IPS-18c (cell line): ENCODE measurements at regions not wholly inside any gene's neighbourhood (a gene's known extent, or its start where the extent isn't known, plus 50 kb on each side); places are given as distances from the start of the nearest gene placed in this dataset.

Experiments used
- H3K4me3 ChIP-seq: 2 replicates; pipeline ENCODE4 v1.7.0; 2013; ENCODE audit warnings: low read depth, mild to moderate bottlenecking, low read length, moderate library complexity; ENCODE audit not compliant: insufficient read depth
- H3K9me3 ChIP-seq: one replicate; pipeline ENCODE4 v1.6.1; 2013; ENCODE audit warnings: mild to moderate bottlenecking, low read length, moderate library complexity; ENCODE audit not compliant: control insufficient read depth, insufficient read depth

DNA sequence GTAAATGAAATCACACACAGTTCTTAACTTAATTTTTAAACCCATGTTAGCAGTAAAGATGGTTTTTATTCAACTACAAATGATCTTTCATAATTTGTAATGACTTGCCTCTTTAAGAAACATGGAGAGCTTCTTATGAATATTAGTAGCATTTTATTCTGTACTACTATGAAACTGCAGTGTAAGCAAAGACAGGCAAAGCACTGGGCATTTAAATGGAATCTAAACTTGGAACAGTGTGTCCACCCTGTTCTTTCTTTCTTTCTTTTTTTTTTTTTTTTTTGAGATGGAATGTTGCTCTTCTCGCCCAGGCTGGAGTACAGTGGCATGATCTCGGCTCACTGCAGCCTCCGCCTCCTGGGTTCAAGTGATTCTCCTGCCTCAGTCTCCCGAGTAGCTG lies 740.4 kb upstream of the IGFBP3 start:
- no peak overlapping the region for H3K4me3 ChIP-seq
- H3K9me3 ChIP-seq, result peaks cover 2% of the 10 kb centered on the region

DNA sequence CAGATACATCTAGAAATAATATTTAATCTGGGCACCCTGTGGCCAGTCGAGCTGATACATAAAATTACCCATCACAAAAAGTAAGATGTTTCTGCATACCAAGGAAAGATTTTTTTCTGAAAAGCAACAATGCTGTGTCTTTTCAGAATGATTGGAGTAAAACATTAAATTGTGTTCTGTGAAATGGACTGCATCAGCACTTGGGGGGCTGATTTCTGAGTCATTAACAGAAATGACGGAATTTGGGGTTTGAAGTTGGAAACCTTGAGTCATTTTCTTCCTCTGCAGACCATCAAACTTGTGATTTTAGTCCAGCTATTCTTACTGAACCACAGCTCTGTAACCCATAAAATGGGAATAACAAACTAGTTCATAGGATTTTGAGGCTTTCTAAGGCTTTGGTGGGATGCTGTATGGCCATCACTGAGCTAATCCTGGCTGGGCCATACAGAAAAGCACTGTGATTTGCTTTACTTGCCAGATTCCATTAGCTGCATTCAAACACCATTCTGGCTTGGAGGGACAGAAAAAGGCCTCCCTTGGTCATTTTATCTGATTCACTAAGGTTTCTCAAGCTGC lies 739.4 kb upstream of the IGFBP3 start:
- Histone ChIP-seq H3K4me3 (no peak overlapping the region), H3K9me3 (peaks cover 6% of the 10 kb centered on the region)

DNA sequence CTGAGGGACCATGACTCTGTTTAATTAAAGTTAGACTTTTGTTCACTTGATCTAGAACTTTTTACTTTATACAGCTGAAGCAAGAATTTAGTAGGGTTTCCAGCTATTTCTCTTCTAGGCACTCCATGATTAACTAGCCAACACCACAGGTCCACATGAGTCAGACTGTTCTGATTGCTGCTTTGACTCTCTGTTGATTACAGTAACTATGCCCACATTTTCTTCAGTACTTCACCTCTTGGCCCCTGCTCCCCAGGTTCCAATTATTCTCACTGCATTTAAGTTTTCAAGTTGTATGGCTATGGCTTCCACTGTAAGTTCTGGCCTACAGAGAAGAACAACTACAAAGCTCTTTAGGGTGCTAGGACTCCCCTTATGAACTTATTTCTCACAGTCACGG lies 737.2 kb upstream of the IGFBP3 start:
- Histone ChIP-seq H3K4me3 (no peak overlapping the region), H3K9me3 (peaks cover 7% of the 10 kb centered on the region)

DNA sequence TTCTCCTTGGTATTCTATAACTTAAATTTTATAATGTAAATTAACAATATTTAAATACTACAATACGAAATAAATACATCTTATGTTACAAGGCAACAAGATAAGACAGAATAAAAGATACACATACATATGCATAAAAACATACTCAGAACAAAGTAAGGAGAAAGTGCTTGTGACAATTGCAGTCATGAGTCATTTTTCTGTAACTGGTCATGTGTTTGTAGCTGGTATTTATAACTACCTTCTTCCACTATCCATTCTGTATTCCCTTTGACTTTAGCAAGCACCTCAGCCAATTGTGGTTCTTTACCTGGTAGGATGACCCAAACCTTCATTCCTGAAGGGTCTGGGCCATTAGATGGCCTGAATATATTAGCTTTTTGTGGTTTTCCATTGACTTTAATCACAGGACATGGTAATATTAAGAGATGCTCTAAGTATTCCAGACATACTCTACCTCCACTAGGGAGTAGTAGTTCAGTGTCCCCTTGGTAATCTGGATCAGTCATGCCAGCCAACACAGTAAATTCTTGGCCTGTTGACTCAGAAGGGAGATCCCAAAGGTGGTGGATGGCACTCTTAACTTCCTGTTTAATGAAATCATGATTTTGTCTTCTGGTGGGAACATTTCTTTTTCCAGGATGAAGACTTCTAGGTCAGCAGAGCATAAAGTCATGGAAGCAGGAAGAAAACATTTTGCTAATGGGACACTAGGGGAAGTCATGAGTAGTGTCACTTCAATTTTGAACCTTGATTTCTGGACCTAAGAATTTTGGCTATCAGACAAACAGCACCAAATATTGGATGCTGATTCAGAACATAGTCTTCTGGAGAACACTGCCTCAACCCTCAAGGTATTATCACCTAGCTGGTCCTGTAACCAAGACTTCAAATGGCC lies 733.7 kb upstream of the IGFBP3 start:
- Histone ChIP-seq H3K4me3 (no peak overlapping the region), H3K9me3 (peaks cover 5% of the 10 kb centered on the region)

DNA sequence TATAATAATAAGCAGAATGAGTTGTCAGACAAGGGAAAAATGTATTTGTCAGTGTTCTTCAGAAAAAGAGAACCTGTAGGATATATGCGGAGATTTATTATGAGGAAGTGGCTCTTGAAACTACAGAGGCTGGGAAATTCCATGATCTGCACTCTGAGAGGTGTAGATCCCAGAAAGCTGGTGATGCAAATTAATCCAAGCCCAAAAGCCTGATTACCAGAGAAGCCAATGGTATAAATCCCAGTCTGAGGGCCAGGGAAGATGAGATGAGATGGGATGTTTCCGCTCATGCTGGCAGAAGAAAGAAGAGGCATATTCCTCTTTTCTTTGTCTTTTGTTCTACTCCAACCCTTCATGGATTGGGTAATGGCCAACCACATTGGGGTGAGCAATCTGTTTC lies 732.8 kb upstream of the IGFBP3 start:
- H3K9me3 ChIP-seq, result peaks cover 5% of the 10 kb centered on the region
- H3K4me3 ChIP-seq, result no peak overlapping the region

DNA sequence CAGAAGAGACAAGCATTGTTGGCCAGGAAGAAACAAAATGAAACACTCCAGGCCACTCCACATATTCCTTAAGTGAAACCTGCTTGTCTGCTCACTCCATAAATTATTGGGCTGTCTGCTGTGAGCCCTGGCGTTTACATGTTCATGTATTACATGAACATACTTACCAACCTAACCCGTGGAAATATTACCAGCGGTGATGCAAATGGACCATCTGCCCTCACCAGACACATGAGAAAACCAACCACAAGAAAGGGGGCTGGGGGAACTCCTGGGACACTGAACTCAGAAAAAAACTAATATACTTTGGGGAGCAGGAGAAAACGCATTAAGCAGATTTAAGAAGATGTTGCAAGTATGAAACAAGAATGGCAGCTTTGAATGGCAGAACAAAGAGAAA lies 731.2 kb upstream of the IGFBP3 start:
- H3K4me3 ChIP-seq, result no peak overlapping the region
- H3K9me3 ChIP-seq, result peaks cover 5% of the 10 kb centered on the region

DNA sequence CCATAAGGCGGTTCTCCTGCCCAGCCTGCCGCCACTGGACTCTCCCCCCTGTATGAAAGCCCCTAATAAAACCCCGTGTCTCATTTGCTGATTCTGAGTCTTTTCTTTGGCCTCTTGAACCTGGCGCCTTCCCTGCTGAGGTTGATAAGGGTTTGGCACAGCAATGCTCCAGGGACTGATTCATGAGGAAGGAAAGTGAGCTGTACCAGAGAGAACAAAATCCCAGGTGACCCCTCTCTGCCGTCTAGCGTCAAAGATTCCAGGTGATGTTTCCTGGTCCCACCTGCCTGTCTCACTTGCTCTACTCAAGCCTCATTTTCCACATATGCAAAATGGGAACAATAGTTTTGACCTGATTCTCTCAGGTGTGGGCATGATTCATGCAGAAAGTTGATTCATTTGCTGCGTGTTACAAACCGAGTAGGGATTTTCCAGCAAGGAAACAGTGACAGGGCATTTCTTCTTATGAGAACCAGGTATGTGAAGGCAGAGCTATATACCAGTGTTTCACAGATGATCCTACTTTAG lies 730.6 kb upstream of the IGFBP3 start:
- no peak overlapping the region for H3K4me3 ChIP-seq
- H3K9me3 ChIP-seq, result peaks cover 5% of the 10 kb centered on the region

DNA sequence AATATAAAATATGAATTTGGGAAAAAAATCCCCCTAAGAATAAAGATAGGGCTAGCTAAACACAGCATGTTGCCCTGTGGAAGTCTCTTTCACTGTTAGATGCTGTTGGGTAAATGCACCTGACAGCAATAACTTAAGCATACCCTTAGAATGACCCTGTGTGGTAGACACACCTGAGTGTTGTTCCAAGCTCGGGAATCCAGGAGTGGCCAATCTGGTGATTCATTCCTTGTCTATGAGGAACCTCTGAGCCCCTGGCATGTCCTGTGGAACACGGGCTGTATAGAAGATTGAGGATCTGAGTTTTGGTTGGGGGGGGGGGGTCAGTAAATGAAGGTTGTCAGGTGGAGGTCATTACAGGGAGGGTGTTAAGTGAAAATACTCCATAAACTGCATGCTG lies 730.0 kb upstream of the IGFBP3 start:
- Histone ChIP-seq H3K4me3 (no peak overlapping the region), H3K9me3 (peaks cover 5% of the 10 kb centered on the region)

DNA sequence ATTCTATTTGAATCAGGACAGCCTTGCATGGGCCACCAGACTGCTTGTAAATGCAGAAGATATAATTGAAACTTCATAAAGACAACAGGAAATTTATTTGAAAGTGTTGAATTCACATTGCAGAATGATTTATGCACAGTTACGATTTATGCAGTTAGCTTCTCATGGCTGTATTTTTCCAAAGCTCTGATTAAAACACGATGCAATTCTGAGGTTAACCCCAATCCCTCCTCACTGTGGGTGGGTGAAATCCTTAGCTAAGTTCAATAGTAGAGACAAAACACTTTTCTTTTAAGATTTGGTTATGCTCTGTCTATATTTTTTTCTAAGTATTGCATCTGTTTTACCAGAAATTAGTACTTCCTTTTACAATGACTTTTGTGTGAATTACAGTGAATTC lies 728.8 kb upstream of the IGFBP3 start:
- Histone ChIP-seq H3K4me3 (no peak overlapping the region), H3K9me3 (no peaks in the 10 kb centered on the region)

DNA sequence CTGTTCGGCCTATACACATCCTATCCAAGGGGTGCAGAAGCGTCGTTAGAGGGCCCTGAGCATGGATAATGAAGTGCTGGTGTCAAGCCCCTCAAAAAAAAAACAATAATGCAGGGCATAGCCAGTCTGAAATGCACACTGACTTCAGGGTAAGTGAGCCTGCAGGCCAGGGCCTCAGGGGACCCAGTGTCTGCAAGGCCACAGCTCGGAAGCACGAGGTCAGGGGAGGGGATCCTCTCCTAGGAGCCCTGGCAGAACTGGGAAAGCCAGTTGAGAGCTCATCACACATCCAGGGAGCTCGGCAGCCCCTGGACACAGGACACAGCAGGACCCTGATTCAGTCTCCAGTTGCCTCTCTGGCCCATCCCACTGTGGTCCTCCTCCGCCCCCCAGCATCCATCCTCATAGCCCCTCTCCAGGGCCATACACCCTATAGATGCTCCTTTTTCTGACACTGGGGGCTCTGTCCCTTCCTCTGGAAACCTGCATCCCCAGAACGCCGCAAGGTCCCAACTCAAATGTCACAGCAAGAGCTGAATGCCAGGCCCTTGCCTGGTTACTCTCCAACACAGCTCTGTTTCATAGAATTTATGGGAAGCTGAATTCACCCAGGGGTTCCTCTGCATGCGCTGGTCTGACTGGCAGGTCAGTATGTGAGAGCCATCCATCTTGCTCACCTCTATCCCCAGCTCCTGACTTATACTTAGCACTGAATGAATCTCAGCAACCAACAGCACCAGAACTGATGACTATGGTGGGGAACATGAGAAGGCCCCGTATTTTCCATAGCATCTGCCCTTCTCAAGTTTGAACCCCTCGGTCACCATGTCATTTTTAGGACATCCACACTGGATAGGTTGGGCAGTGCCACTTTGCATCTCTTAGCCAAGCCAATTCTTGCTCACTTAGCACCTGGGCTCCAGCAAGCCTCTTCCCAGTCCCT lies 717.0 kb upstream of the IGFBP3 start:
- no peaks in the 10 kb centered on the region for H3K9me3 ChIP-seq
- no peak overlapping the region for H3K4me3 ChIP-seq

DNA sequence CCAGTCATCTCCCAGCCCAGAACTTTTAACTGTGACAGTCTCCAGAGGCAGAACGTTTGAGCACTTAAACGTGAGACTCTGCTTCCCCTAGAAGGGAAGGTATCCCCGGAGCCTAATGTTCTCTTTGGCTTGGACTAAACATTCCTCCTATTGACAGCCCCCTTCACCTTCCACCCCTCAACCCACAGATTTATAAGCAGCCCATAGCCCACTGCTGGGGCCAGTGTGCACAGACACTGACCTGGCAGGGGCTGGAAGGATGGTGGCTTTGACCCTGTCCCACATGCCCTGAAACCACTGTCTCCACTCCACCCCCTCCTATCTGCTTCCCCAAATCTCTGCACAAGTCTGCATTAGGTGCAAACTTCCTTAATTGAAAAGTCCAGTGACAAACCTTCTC lies 715.0 kb upstream of the IGFBP3 start:
- no peak overlapping the region for H3K4me3 ChIP-seq
- no peaks in the 10 kb centered on the region for H3K9me3 ChIP-seq

DNA sequence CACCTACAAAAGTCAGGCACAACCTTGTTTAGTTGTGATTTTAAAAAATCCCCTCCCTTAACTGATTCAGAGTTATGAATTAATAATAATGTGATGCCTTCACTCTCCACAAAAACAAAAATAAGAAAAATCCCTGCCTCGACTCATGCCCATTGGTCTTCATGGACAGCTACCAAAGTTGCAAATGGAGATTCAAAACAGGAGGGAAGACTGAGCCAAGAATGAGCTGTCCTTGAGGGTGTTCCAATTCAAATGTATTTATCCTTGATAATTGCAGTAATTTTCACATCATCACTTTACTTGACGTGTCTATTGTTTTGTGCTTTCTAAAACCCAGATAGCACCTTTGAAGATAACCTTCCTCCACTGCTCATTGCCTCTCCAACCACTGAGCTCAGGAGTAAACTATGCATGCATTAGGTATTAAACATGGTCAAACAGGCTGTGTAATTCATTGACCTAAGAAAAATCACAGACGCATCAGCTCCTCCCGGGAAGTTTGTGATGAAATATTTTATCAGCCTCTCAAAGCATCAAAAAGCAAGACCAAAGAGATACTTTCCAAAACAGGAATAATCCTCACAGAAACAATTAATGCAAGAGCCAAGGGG lies 712.7 kb upstream of the IGFBP3 start:
- Histone ChIP-seq H3K4me3 (no peak overlapping the region), H3K9me3 (peaks cover 2% of the 10 kb centered on the region)

DNA sequence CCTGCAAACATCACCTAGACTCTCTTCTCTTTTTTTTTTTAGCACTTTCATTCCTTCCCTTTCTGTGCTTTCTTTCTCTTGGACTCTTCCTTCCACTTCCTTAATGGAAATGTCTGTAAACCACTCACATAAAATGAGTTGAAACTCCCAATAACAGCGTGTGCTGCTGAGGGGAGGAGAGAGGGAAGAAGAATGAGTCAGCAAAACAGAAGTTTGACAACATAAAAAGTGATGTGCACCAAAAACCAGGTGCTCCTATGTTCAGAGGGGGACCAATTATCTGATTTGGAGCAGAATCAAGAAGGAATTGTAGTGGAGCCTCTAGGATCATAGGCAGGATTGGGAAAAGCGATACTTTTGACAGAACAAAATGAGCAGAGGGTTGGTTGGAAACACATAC lies 712.1 kb upstream of the IGFBP3 start:
- Histone ChIP-seq H3K9me3 (peaks cover 2% of the 10 kb centered on the region), H3K4me3 (no peak overlapping the region)

DNA sequence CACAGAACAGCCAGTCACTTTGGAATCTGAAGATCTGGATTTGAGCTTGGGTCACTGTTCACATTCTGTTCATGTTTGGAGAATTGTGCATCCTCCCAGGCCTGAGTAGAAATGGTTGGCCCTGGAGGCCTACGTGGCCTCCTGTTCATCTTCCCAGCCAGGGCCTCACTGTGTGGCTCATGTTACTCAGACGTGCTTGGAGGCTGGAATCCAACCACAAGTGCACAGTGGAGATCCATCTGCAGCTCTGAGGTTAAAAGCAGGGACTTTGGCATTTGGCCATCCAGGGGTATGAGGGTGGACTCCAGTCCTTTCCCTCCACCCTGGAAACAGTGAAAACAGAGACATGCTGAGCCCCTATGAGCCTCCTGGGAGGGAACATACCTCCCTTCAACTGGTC lies 709.0 kb upstream of the IGFBP3 start:
- H3K4me3 ChIP-seq, result no peak overlapping the region

DNA sequence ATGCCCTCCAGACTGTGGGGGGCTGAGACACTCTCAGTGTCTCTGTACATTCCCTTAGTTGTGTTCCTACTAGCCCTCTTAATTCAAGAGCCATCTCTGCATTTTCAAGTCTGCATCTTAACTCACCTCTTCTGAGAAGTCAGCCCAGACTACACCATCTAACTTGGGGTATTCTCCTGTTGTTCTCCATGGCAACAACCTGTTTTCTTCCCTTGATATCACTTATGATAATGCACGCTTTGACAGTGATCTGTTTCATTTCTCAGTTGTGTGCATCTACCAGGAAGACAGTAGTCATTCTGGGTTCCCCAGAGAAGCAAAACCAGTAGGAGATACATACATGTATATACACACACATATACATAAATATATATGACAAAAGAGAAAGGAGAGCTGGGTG lies 707.3 kb upstream of the IGFBP3 start:
- H3K9me3 ChIP-seq, result peaks cover 2% of the 10 kb centered on the region
- H3K4me3 ChIP-seq, result no peak overlapping the region

More for the DNA sequence above, 709.0 kb upstream of the IGFBP3 start:
- H3K9me3 ChIP-seq, result peaks cover 2% of the 10 kb centered on the region

DNA sequence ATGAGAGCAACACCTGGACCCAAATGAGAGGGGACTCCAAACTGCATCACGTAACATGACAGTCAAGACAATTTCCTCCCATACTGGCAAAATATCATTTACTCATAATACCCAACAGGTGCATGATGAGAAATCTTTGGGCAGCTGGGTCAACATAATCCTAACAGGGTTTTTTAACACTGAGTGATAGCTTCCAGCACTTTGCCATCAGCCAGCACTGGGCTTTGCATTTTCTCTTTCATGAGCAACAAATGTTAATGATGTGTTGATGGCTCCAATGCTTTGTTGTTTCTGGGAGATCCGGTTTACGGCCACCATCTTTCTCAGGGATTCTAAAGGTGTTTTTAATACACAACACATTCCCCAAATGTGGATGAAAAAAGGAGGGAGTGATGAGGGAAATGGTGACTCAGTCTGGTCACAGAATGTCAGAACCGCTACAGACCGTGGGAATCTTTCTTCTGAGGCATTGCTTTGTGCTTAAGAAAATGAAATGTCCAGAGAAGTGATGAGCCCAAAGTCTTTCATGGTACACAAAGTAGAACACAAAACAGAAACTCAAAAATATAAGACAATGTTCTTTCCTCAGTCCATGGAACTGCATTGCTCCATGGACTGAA lies 705.7 kb upstream of the IGFBP3 start:
- H3K9me3 ChIP-seq, result peaks cover 2% of the 10 kb centered on the region
- H3K4me3 ChIP-seq, result no peak overlapping the region

DNA sequence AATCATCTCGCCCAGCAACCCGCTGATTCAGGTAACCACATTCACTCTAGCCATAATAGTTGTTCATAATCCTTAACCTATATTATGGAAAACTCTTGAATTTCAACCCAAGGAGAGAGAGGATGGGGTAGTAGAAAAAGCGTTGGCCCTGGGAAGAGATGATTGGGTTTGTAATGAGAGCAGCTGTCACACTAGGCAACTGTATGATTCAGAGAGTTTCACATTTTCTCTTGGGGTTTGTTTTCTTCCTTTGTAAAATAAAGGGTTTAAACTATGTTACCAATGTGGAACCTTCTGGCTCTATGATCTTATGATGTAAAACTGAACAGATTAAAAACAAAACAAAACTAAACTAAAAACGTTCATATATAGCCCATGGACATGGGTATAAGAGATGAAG lies 705.2 kb upstream of the IGFBP3 start:
- Histone ChIP-seq H3K9me3 (peaks cover 2% of the 10 kb centered on the region), H3K4me3 (no peak overlapping the region)
